Mesenteric fat pad (tissue), 1 donor: ENCODE measurements at regions not wholly inside any gene's neighbourhood (a gene's known extent, or its start where the extent isn't known, plus 50 kb on each side); places are given as distances from the start of the nearest gene placed in this dataset.

Source experiments
- DNase-seq: peaks from one replicate; pipeline ENCODE4 v3.0.0-alpha.2; 2020; ENCODE audit warnings: low spot score
- donor health status: DM: yes; HTN: yes; CAD: no.

GRCh38 chr16:79805621-79806020 is 205.1 kb upstream of the MAF start:
- no peak for DNase-seq

- no peak for DNase-seq
These were observed 201.1 kb upstream of the MAF start for GRCh38 chr16:79801646-79802045.

- DNase-seq, result no peak
These were observed 199.6 kb upstream of the MAF start for GRCh38 chr16:79800016-79800608.

GRCh38 chr16:79798416-79799053 is 198.0 kb upstream of the MAF start:
- DNase-seq, result no peak

GRCh38 chr16:79797486-79797885 is 196.9 kb upstream of the MAF start:
- no peak for DNase-seq

GRCh38 chr16:79795556-79795955 is 195.0 kb upstream of the MAF start:
- DNase-seq, result no peak

GRCh38 chr16:79794941-79795340 is 194.4 kb upstream of the MAF start:
- no peak for DNase-seq

- DNase-seq, result no peak
These were observed 192.3 kb upstream of the MAF start for GRCh38 chr16:79792664-79793351.

- DNase-seq, result no peak
These were observed 191.5 kb upstream of the MAF start for GRCh38 chr16:79792076-79792475.

GRCh38 chr16:79790854-79791253 is 190.3 kb upstream of the MAF start:
- DNase-seq, result no peak

GRCh38 chr16:79788949-79789348 is 188.4 kb upstream of the MAF start:
- no peak for DNase-seq

- DNase-seq, result no peak
These were observed 185.9 kb upstream of the MAF start for GRCh38 chr16:79786389-79786788.

GRCh38 chr16:79784007-79784406 is 183.5 kb upstream of the MAF start:
- no peak for DNase-seq

GRCh38 chr16:79777679-79778078 is 177.1 kb upstream of the MAF start:
- no peak for DNase-seq

- no peak for DNase-seq
These were observed 175.8 kb upstream of the MAF start for GRCh38 chr16:79776243-79776847.

GRCh38 chr16:79772784-79773183 is 172.2 kb upstream of the MAF start:
- no peak for DNase-seq

GRCh38 chr16:79772048-79772447 is 171.5 kb upstream of the MAF start:
- DNase-seq, result no peak

- peak; percentile 94 for DNase-seq
These were observed 169.9 kb upstream of the MAF start for GRCh38 chr16:79770244-79771064.

GRCh38 chr16:79769928-79770243 is 169.3 kb upstream of the MAF start:
- no peak for DNase-seq

GRCh38 chr16:79769270-79769927 is 168.9 kb upstream of the MAF start:
- DNase-seq, result no peak
